Body of pancreas (tissue), 4 donors: ENCODE measurements at regions not wholly inside any gene's neighbourhood (a gene's known extent, or its start where the extent isn't known, plus 50 kb on each side); places are given as distances from the start of the nearest gene placed in this dataset.
"Not testable (repeated sequence)": the region's sequence is repeated elsewhere in the genome, so short reads cannot be mapped to it uniquely, and the experiment has no call there.

Source experiments
- ATAC-seq: fragments of 150-250 bp; one replicate; pipeline ENCODE4 v1.9.1; 2016
- DNase-seq, 4 donors: peaks; one replicate each; pipeline ENCODE4 v3.0.0-alpha.2; 2019
- H3K27ac ChIP-seq, 4 donors: fragments of 200-600 bp; sonication (generic); 1 replicate in 3 of 4; 2 replicates in 1 of 4; pipeline versions ENCODE4 v1.5.1 to v1.6.1; 2016 to 2019; ENCODE audit warnings: mild to moderate bottlenecking in 1 of 4, mixed read lengths in 1 of 4, moderate library complexity in 1 of 4
- H3K27me3 ChIP-seq, 2 donors: fragments of 200-600 bp; sonication (generic); one replicate each; pipeline ENCODE4 v1.6.0; 2016; ENCODE audit warnings: mild to moderate bottlenecking in 1 of 2
- H3K36me3 ChIP-seq, 2 donors: fragments of 200-600 bp; sonication (generic); replicated peaks in 1 of 2; 2 replicates each; pipeline ENCODE4 v1.5.1; 2016; ENCODE audit warnings: low read depth in 2 of 2; ENCODE audit not compliant: insufficient read depth in 1 of 2
- H3K4me1 ChIP-seq: fragments of 200-600 bp; sonication (generic); one replicate; pipeline ENCODE4 v1.6.0; 2016
- H3K4me3 ChIP-seq, 2 donors: fragments of 200-600 bp; sonication (generic); 1 replicate in 1 of 2; 2 replicates in 1 of 2; pipeline ENCODE4 v1.5.1; 2016 to 2019
- H3K9me3 ChIP-seq, 3 donors: fragments of 200-600 bp; sonication (generic); 1 replicate in 2 of 3; 2 replicates in 1 of 3; pipeline ENCODE4 v1.5.1; 2016
- CTCF ChIP-seq, 7 experiments: fragments of 450-650 bp in 4 of 7; fragments of 200-600 bp in 3 of 7; sonication (generic) in 3 of 7; IDR thresholded peaks; one replicate each; pipeline ENCODE4 v1.5.1; 2016 to 2019; ENCODE audit warnings: antibody characterized with exemption in 7 of 7
- POLR2A ChIP-seq, 3 donors: fragments of 450-650 bp; IDR thresholded peaks; one replicate each; pipeline ENCODE4 v1.6.1; 2016; ENCODE audit warnings: antibody characterized with exemption in 3 of 3, mild to moderate bottlenecking in 2 of 3
- WGBS, 2 donors: methylation state at CpG; one replicate each; pipeline ENCODE4 v1.1.5; 2017; 5-methylcytosine and 5-hydroxymethylcytosine counted together
- intact Hi-C: fragments of 100-400 bp; cut with DNase I; formaldehyde crosslinking; loops from one replicate; pipeline ENCODE4 v1.15.1; 2023

- intact Hi-C loops: no loop called here
- Histone ChIP-seq H3K27ac (no peak overlapping the region), H3K4me3 (no peak overlapping the region), H3K9me3 (no peaks in the 10 kb centered on the region), H3K27me3 (no peaks in the 10 kb centered on the region), H3K36me3 (no peaks in the 10 kb centered on the region), H3K4me1 (no peaks in the 10 kb centered on the region)
- DNase-seq (no peak), ATAC-seq (no peak)
- TF ChIP-seq POLR2A (IDR thresholded peaks at IDR 0.05) (no peak), CTCF (IDR thresholded peaks at IDR 0.05) (no peak)
- WGBS, 2 donors: 65 to 73% methylated on average over 3 of the region's 3 CpGs
Measured at GRCh38 chr6:112883095-112883494, 536.0 kb downstream of the RFPL4B start.

- Histone ChIP-seq H3K27ac (no peak overlapping the region), H3K4me1 (no peaks in the 10 kb centered on the region), H3K27me3 (no peaks in the 10 kb centered on the region), H3K9me3 (no peaks in the 10 kb centered on the region), H3K36me3 (no peaks in the 10 kb centered on the region), H3K4me3 (no peak overlapping the region)
- DNase-seq (no peak), ATAC-seq (no peak)
- 53 to 59% methylated on average over 2 of the region's 2 CpGs for WGBS, 2 donors
- no peak for TF ChIP-seq CTCF (IDR thresholded peaks at IDR 0.05)
- no peak for TF ChIP-seq POLR2A (IDR thresholded peaks at IDR 0.05)
- intact Hi-C loops: no loop called here
Measured at GRCh38 chr6:112886415-112886814, 539.3 kb downstream of the RFPL4B start.

GRCh38 chr6:112887424-112887823 lies 540.3 kb downstream of the RFPL4B start:
- H3K4me3 ChIP-seq, H3K36me3 ChIP-seq, H3K27me3 ChIP-seq, H3K27ac ChIP-seq, H3K9me3 ChIP-seq, intact Hi-C loops, DNase-seq, ATAC-seq, H3K4me1 ChIP-seq: not testable (repeated sequence)
- WGBS, 2 donors: 96 to 100% methylated on average over 4 of the region's 4 CpGs

- no peak overlapping the region for H3K27ac ChIP-seq
- ATAC-seq (no peak), DNase-seq (no peak)
- no peaks in the 10 kb centered on the region for H3K9me3 ChIP-seq
- intact Hi-C loops: no loop called here
- no peaks in the 10 kb centered on the region for H3K27me3 ChIP-seq
- no peaks in the 10 kb centered on the region for H3K4me1 ChIP-seq
- H3K36me3 ChIP-seq: no peaks in the 10 kb centered on the region
- H3K4me3 ChIP-seq: no peak overlapping the region
- WGBS, 2 donors: 19 to 20% methylated on average over 3 of the region's 3 CpGs
- TF ChIP-seq POLR2A (IDR thresholded peaks at IDR 0.05) (no peak), CTCF (IDR thresholded peaks at IDR 0.05) (no peak)
Measured at GRCh38 chr6:112899541-112899940, 552.4 kb downstream of the RFPL4B start.

GRCh38 chr6:112903361-112903760 lies 556.2 kb downstream of the RFPL4B start:
- H3K27ac ChIP-seq: no peak overlapping the region
- H3K36me3 ChIP-seq: no peaks in the 10 kb centered on the region
- intact Hi-C loops: no loop called here
- WGBS, 2 donors: 94 to 98% methylated on average over 2 of the region's 2 CpGs
- TF ChIP-seq POLR2A (IDR thresholded peaks at IDR 0.05): no peak
- TF ChIP-seq CTCF (IDR thresholded peaks at IDR 0.05): no peak
- no peaks in the 10 kb centered on the region for H3K9me3 ChIP-seq
- no peaks in the 10 kb centered on the region for H3K27me3 ChIP-seq
- H3K4me1 ChIP-seq: no peaks in the 10 kb centered on the region
- DNase-seq (no peak), ATAC-seq (no peak)
- no peak overlapping the region for H3K4me3 ChIP-seq
